Activated effector memory CD4-positive, alpha-beta T cell treated with Interleukin-2 at 50 U/mL for 16 hours (primary cell): ENCODE measurements at regions not wholly inside any gene's neighbourhood (a gene's known extent, or its start where the extent isn't known, plus 50 kb on each side); places are given as distances from the start of the nearest gene placed in this dataset.
"Not testable (repeated sequence)": the region's sequence is repeated elsewhere in the genome, so short reads cannot be mapped to it uniquely, and the experiment has no call there.

Experiments used
- DNase-seq: peaks from one replicate; pipeline ENCODE4 v3.0.0-alpha.2; 2020

DNA sequence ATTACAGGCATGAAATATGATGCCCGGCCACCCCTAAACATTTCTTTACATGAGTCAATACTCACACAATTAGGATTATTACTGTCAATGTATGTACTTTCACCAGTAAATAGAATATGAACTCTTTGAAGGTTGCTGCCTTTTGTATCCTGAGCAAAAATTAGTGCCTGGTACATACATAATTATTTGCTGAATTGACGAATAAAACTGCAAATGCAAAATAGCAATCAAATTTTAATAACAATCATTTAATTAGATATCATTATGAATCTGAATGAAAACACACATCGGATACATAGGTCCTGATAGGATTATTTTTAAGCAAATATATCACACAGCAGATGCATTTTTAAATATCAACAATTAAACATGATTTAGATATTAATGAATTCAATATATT is 253.1 kb upstream of the HSFY2 start:
- no peak for DNase-seq

DNA sequence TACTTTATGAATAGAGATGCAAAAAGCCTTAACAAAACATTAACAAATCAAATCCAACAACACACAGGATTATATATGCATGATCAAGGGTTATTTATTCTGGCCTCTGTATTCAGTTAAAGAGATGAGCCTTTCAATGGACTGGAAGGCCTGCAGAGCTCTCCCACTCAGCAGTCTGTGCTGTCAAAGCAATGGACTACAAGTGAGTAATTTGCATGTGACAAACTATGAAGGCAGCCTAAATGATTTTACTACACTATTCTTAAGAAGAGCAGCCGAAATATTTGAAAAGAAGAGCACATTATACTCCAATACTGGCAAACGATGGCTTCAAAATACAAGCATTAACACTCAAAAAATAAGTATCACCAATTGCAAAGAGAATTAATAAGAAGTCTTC is 250.4 kb upstream of the HSFY2 start:
- no peak for DNase-seq

DNA sequence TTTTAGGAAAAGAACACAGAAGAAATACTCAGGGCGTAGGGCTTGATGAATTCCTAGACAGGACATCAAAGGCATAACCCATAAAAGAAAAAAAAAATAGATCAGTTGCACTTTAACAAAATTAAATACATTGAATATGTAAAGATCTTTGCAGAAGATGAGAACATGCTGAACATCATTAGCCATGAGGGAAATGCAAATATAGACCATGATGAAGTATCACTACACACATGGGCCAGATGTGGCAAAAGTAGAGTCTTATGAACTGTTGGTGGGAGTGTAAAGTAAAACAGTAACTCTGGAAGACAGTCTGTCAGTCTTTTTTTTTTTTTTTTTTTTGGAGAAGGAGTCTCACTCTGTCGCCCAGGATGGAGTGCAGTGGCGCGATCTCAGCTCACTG is 246.7 kb upstream of the HSFY2 start:
- no peak for DNase-seq

DNA sequence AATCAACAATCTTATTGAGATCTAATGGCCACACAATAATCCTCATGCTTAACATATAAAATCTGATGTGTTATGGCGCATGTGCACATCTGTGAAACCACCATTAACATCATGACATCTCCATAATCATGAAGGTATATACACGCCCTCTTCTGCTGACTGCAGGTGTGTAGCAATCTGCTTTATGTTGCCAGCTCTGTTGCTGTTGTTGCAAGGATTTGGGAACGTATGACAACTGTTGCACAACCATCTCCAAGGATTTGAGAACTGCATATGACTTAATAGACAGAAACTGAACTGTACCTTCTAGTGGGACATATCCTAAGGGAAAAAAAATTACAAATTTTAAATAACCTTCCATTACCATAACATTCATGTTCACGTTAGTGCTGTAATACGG is 243.5 kb upstream of the HSFY2 start:
- no peak for DNase-seq

DNA sequence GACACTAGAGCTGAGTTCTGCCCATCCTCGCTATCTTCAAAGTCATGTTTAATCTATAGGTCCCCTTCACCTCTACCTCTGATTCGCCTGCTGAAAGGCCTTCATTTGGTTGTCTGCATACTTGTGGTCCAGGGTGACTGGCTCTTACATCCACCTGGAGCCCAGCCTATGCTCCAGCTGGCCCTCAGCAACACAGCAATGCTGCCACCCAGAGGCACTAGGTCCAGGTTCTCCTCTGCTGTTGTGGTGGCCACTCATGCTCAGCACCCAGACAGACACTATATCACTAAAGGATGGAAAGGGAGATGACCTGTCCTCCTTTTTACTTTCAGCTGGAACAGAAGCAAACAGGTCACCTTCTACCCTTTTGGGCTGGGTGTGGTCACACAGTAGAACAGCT is 242.3 kb upstream of the HSFY2 start:
- no peak for DNase-seq

DNA sequence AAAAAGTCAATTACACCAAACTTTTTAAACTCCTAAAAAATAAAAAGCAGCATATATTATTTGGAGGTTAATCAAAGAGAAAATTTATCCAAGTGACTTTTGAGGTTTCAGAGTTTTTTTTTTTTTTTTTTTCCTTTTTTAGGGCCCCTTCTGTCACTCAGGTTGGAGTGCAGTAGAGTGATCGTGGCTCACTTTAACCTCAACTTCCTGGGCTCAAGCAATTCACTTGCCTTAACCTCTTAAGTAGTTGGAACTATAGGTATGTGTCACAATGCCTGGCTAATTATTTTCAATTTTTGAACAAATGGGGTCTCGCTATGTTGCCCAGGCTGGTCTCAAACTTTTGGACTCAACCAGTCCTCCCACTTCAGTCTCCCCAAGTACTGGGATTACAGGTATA is 241.7 kb upstream of the HSFY2 start:
- DNase-seq = no peak

DNA sequence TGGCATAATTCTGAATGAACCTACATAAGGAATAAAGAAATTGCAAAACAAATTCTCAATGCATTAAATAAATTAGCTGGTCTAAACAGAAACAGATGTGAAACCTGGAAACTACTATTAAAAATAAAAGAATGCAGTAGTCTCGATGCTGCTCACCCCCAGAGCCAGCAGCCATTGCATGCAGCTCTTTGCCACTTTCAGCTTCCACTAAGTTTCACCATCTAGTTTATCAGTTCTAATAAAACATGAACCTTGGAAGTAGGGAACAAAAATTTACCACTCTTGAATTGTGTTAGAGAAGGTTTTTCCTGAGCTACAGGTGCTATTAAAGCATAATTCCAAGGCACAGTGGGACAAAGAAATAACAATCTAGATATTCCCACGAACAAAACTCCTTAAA is 239.4 kb upstream of the HSFY2 start:
- DNase-seq = no peak

DNA sequence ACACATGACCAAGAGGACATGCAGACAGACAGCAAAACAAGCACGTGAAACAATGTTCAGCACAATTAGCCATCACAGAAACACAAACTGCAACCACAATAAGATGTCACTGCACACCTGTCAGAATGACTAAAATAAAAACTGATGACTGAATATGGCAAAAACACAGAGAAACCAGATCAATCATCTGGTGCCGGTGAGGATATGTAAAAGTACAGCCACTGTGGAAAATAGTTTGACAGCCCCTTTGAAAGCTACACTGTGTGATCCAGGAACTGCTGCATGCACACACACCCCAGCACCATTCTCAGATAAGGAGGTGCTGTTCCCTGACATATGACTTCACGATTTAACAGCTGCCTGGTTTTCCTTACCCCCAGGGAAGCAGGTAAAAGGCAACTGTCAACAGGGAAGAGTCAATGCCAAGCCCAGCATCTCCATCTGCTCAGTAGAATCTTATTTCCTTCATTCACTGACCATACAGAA is 238.1 kb upstream of the HSFY2 start:
- DNase-seq = no peak

DNA sequence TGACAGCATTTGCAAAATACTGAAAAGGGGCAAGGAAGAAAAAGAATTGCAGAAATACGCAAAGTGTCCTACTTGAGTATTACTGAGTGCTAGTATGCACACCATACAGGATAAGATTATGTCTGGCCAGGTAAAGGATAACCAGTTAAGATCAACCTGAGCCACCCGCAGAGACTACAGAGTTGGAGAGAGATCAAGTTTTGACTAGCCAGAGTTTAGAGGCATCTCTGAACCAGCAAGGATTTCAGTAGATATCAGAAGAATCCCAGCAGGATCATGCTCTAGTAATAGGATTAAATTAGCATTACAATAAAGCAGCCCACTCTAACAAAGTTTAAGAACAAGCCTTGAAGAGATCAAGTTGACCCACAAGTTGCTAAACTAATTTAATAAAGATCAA is 232.7 kb upstream of the HSFY2 start:
- no peak for DNase-seq

DNA sequence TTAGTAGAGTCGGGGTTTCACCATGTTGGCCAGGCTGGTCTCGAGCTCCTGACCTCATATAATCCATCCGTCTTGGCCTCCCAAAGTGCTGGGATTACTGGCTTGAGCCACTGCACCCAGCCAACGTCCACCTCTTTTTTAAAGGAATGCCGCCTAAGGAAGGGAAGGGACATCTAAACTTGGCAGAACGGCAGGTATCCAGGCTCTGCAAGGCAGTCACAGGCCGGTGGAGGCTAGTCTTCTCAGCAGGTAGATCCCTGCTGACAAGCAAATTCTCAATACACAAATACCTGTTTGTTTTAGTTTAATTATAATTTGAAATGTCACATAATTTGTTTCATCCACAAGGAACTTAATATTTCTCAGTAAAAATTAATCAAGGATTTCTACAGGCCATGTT is 232.0 kb upstream of the HSFY2 start:
- DNase-seq = no peak

DNA sequence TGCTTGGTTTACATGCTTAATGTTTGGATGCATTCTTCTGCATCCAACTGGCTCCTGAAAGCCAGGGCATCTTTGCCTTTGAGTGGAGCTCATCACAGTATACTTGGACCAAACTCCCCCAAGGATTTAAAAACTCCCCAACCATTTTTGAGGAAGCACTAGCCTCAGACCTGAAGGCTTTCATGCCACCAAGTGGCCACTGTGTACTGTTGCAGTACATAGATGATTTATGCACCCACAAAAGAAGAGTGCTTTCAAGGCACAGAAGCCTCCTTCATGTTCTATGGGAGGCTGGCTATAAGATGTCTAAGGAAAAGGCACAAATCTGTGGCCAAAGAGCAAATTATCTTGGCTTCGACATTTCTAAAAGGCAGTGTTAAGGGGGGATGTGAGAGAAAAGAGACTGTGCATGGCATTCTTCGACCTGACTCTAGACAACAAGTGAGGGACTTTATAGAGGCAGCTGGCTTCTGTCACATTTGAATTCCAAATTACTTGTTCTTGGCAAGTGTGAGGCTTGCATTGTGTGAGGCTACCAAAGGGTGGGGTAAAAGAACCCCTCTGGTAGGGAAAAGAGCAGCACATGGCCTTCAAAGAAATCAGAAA is 224.2 kb upstream of the HSFY2 start:
- no peak for DNase-seq

DNA sequence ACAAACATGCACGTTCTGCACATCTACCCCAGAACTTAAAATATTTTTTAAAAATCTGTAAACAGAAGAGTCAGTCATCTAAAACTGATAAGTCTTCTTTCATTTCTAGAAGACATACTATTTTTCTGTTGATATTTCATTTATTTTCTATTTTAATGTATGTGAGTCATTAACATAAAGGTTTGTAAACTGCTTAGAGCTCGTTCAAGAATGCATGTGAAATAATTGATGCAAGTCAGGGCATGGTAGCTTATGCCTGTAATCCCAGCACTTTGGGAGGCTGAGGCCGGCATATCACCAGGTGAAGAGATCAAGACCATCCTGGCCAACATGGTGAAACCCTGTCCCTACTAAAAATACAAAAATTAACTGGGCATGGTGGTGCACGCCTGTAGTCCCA is 219.9 kb upstream of the HSFY2 start:
- no peak for DNase-seq

DNA sequence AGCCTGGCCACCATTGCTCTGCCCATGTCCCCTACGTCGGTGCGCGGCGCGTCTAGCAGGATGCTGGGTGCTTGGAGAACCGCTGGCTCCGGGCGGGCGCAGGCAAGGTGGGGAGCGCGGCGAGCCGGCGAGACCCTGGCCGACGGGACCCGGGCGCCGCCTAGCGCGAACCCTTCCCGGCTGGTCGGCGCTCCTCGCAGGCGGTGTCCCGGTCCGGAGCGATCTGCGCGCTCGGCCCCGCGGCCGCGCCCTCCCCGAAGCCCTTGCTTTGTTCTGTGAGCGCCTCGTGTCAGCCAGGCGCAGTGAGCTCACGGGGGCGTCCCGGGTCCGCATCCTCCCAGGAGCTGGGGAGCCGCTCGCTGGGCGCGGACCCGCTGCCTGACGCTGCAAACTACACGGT is 219.1 kb upstream of the HSFY2 start:
- DNase-seq = not testable (repeated sequence)

DNA sequence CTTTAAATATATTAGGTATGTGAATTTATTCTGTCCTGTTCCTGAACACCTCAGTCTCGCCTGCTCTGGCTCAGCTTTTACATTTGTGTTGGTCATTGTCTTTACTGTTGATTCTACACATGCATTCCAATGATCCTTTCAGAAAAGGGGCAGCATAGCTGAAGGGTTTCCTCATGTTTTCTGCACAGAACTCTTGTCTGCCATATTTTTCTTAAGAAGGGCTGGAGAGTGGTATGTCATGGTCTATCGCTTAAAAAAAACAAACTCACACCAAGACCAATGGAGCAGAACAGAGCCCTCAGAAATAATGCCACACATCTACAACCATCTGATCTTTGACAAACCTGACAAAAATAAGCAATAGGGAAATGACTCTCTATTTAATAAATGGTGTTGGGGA is 215.8 kb upstream of the HSFY2 start:
- DNase-seq = no peak

DNA sequence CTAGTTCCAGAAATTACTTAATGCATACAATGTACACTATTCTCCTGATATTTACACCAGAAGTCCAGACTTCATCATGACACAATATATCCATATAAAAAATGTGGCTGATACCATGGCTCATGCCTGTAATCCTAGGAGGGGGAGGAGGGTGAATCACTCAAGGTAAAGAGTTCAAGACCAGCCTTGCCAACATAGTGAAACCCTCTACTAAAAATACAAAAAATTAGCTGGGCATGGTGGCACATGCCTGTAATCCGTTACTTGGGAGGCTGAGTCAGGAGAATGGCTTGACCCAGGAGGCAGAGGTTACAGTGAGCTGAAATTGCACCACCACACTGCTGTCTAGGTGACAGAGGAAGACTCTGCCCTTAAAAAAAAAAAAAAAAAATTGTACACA is 192.5 kb upstream of the HSFY2 start:
- no peak for DNase-seq

DNA sequence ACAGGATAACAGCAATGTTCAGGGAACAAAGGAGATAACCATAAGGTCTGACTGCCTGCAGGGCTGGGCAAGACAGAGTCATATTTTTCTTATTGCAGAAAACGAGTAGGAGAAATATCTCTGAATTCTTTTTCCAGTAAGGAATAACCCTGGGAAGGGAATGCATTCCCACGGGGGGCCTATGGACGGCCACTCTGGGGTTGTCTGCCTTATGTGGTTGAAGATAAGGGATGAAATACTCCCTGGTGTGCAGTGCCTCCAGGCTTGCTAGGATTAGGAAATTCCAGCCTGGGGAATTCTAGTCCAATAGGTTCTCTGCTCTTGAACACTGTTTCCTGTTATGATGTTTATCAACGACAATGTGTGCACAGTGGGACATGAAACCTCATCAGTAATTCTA is 185.3 kb upstream of the HSFY2 start:
- no peak for DNase-seq

DNA sequence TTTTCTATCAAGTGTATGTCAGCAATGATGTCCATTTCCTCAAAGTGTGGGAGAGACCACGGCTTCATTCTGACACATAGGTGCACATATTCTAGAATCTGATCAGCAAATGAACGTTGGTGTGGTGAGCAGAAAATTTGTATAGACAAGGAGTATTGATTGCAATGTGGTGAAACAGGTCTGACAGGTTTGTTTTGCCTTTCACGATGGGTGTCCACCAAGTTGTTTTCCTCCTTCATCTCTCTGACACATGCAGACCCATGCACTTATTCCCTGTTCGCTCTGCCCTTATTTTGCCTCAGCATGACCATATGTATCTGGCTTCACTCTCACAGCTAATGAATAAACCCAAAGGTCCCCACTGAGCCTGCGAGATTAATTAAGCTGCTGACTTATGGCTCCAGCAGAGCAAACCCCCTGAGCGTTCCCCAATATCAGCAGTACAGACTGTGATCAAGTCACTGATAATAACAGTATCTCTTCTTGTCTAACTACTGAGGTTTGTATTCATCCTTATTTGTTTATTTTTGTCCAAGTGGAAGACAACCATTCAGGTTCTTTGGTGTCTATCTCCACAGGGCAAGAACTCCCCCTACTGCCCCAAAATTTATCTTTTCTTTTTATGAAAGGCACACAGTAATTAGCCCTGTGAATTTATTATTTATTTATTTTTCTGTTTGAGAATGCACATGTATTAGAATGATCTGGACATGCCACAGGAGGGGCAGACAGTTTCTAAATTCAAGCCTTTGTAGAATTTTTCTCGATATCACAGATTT is 178.3 kb upstream of the HSFY2 start:
- no peak for DNase-seq

DNA sequence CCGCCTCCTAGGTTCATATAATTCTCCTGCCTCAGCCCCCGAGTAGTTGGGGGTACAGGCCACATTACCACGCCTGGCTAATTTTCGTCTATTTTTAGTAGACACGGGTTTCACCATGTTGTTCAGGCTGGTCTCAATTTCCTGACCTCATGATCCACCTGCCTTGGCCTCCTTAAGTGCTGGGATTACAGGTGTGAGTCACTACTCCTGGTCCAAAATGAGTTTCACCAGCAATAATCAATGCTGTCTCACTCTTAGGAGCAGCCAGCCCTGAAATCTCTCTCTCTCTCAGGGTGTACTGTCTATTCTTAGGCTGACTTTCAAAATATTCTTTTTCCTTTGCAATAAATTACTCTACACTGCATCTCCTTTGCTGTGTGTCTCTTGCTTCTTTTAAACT is 177.5 kb upstream of the HSFY2 start:
- no peak for DNase-seq

DNA sequence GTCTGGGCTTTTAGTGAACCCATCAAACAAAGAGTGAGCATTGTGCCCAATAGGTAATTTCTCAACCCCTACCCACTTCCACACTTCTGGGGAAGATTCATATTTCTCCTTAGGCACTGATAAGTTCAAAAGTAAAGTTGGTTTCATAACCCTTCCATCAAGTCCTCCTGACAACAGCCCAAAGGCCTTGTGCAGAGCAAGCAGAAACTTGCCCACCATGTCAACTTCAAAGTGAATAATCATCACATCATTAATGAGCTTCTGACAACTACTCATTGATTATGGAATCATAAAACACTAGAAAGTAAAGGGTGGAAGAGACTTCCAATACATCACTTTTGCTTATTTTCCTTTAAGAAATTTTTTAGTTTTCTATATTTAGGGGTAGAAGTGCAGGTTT is 163.3 kb upstream of the HSFY2 start:
- DNase-seq = no peak

DNA sequence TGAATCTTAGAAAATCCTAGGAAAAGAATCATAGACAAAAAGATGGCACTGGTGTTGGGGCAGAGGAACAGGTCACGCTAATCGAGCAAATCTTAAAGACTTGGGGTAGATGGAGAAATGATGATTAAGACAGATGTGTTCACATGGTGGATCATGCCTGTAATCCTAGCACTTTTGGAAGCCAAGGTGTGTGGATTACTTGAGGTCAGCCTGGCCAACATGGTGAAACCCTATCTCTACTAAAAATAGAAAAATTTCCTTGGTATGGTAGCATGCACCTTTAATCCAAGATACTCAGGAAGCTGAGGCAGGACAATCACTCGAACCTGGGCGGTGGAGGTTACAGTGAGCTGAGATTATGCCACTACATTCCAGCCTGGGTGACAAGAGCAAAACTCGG is 145.7 kb upstream of the HSFY2 start:
- no peak for DNase-seq

DNA sequence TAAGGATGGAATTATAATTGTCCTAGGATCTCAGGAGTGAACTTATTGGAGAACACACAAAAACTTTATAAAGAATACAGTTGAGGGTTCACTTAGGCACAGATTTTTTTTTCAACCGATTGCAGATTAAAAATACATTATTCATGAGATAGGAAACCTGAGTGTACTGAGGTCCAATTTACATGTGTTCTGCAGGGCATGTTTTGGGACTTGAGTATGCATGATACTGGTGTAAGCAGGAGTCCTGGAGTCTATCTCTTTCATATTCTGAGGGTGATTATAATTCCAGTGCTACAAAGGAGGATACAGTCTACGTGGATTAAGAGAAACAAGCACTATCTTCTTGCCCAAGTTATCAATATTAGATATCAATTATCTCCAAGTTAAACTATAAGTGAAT is 139.3 kb upstream of the HSFY2 start:
- no peak for DNase-seq

DNA sequence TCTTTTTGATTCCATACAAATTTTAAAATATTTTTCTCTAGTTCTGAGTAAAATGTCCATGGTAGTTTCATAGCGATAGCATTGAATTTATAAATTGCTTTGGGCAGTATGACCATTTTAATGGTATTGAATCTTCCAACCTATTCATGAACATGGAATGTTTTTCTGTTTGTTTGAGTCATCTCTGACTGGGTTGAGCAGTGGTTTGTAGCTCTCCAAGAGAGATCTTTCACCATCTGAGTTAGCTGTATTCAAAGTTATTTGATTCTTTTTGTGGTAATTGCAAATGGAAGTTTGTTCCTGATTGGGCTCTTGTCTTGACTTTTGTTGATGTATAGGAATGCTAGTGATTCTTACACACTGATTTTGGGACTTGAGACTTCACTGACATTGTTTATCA is 136.3 kb upstream of the HSFY2 start:
- DNase-seq = no peak

DNA sequence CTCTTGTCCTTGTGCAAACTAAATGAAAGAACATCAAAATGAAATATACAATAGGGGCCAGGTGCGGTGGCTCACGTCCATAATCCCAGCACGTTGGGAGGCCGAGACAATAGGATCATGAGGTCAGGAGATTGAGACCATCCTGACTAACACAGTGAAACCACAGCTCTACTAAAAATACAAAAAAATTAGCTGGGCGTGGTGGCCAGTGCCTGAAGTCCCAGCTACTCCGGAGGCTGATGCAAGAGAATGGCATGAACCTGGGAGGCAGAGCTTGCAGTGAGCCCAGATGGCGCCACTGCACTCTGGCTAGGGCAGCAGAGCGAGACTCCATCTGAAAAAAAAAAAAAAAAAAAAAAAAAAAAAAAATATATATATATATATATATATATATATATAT is 132.7 kb upstream of the HSFY2 start:
- not testable (repeated sequence) for DNase-seq

DNA sequence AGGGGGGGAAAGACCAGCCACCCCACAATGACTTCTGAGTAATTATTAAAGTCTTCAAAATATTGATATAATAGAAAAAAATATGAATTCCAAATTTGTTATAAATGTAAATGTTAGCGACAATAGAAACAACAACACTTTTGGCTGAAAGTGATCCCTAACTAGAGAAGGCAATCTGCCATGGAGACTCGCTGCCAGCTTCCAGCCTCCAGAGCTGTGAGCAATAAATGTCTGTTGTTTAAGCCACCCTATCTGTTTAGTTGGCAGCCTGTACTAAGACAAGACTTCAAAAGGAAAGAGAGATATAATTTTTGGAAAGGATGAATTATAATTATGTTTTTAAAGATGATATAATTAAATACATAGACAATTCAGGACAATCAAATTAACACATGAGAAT is 130.8 kb upstream of the HSFY2 start:
- no peak for DNase-seq

DNA sequence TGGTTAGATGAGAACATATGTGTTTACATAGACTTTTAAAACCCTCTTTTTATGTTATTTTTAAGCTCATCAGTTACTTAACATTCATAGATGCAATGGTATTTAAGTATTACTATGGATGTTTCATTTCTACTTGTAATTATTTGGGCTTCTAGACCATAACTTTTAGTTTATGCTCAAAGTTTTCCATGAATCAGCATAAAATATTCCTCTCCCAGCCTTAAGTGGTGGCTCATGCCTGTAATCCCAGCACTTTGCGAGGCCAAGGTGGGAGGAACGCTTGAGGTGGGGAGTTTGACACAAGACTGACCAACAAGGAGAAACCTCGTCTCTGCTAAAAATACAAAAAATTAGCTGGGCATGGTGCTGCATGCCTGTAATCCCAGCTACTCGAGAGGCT is 118.5 kb upstream of the HSFY2 start:
- no peak for DNase-seq
